Kasumi-1 (cell line): ENCODE measurements at regions not wholly inside any gene's neighbourhood (a gene's known extent, or its start where the extent isn't known, plus 50 kb on each side); places are given as distances from the start of the nearest gene placed in this dataset.
A peak's percentile ranks its signal among the peaks of the same experiment; 100 is the strongest.

Experiments
- DNase-seq, 2 experiments: peaks; one replicate each; lab custom pipeline; 2025; lab: John Stamatoyannopoulos, UW

GRCh38 chr1:222996310-222996975 lies 146.6 kb downstream of the TLR5 start:
- DNase-seq, result peak; percentile 68 to 79

GRCh38 chr1:223000632-223001031 lies 142.4 kb downstream of the TLR5 start:
- no peak for DNase-seq

DNA sequence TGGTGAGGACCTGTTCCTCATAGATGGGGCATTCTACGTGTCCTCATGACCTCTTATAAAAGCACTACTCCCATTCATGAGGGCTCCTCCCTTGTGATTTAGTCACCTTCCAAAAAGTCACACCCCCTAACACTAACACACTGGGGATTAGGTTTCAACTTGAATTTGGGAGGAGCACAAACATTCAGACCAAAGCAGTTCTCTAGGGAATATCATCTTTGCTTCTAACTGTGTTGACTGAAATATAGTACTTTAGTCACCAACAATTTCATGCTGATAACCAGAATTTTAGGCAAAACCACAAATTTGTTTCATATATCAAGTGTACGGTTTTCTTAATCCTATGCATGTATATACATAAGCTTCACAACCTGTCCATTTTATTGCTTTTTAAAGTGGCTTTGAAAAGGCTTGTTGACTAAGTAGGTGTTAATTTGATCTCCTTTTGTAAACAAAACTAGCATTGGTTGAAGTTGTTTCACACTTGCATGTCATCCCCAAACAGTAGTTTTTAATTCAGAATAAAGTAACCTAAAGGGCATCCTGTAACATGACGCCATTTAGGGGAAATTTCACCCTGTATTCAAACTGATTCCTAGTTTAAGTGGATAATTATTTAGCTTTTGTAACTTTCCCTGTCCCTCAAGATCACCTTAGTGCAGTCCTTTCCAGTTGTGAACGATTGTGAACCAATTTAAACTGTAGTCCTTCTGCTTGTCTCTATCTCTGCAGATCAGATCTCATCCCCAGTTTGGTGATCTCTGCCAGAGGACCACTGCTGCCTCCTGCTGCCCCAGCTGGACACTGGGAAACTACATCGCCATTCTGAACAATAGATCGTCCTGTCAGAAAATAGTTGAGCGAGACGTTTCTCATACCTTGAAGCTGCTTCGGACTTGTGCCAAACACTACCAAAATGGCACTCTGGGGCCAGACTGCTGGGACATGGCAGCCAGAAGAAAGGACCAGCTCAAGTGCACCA lies 141.1 kb downstream of the TLR5 start:
- DNase-seq, result no peak

GRCh38 chr1:223003549-223003948 lies 139.5 kb downstream of the TLR5 start:
- no peak for DNase-seq

DNA sequence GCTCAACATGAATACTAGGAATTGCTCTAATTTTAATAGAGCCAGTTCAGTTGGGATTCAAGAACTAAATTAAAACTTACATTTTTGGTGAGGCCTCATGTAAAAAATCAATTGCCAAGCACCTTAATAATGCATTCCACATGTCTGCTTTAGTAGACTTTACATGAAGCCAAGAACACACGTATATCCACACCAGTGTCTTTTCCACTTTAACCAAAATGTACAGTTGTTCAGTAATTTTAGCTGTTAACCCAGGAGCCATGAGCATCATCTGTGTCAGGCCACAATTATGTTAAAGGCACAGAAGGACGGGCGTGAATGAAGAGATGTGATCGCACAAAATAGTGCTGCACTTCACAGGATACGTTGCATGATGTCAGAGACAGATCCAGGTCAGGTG lies 136.7 kb downstream of the TLR5 start:
- no peak for DNase-seq

DNA sequence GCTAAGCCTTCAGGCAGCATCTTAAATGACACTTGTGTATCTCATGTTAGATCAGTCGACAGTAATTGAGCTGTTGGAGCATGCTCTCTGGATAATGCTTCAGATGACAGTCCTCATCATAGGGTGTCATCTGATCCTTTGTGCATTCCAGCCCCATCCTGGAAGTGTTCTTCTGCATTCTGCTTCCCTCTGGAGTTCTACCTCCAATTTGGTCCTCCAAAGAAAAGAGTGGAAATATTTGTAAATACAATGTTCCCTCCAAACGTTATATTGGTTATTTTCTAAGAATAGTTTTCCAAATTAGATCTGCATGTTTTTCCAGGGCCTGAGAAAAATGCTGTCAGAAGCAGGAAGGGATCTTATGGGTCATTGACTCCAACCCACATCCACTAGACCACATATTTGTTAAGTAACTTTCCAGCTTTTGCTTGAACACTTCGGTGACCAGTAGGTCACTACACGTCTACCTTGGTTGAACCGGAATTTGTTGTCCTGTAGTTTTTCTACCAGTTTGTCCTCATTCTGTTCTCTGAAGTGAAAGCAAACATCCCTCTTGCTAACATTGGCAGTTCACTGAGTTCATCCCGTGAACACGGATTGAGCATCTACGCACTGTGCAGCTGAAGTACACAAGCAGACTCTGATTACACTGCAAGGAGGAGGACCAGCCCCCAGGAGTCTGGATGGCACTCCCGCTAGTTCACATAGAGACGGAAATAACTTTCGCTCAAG lies 136.0 kb downstream of the TLR5 start:
- DNase-seq, result no peak

GRCh38 chr1:223007935-223008334 lies 135.1 kb downstream of the TLR5 start:
- no peak for DNase-seq

- no peak for DNase-seq
These were observed 134.2 kb downstream of the TLR5 start for GRCh38 chr1:223008808-223009207.

DNA sequence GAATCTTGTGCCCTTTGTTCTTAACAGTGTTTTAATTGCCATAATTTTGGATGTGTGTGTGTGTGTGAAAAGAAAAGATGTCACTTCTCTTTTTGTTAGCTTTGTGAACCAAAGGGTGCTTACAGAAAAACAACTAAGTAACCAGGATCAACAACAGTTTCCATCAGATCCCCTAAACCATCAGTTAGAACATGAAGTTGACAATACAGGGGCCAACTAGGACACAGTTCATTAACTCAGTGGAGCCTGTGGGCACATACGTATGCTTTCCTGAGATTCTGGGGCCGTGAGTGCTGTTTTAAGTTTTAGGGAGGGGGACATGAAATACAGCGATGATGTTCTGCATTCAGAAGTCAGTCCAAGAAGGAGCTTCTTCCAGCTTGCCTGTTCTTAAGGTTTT lies 133.6 kb downstream of the TLR5 start:
- no peak for DNase-seq

DNA sequence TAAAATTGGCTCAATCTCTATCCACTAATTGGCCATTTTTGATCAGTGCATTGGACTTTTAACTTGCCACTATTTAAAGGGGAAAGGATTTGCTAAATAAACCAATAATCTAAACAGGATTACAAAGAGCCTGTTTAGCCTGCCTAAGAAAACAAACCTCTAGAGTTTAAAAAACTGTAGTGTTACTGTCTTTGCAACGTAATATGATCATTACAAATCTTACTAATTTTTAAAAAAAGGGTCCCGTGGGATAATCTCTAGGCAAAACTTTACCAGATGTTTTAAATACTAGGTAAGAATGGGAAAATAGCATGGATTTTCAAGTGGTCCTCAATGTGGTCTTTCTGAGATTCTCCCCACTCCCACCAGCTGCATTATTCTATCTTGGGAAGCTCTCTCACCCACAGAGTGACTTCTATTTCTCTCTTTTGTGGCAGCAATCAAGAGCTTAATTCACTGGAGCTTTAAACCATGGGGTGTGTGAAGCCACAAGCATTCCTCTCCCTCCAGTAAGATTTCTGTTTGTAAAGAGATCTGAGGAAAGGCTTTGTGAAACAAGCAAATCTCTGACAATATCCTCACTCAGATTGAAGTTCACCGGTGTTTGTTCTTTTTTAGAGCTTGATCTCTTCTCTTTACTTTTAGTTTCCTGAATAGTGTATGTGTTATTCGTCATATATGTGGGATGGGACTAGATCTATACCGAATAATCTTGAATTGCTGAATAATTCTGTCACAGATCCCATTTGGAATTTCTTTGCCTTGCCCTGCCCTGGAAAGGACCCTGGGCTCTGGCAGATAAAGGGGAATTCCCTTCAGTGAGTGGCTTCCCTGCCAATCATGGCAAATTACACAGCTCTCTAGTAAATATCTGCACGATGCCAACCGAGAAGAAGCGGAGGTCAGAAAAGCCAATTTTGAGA lies 132.2 kb downstream of the TLR5 start:
- DNase-seq, result no peak

DNA sequence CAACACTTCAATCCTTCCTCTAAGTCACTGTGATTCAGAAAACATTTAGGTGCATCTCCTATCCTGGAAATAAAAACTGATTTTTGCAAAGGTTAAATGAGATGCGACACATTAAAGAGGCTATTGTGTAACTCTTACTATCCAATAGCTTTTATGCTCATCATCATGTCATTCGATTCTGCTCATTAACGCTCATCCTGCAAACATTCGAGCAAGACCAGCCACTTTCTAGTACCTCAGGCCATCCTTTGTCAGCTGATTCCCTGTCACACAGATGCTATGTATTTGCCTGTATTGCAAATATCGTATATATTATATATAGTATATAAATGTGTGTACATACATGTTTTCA lies 131.6 kb downstream of the TLR5 start:
- DNase-seq, result no peak

- DNase-seq, result no peak
These were observed 130.8 kb downstream of the TLR5 start for GRCh38 chr1:223012176-223012788.

- DNase-seq, result no peak
These were observed 130.1 kb downstream of the TLR5 start for GRCh38 chr1:223012938-223013337.

GRCh38 chr1:223014142-223014873 lies 128.7 kb downstream of the TLR5 start:
- no peak for DNase-seq

DNA sequence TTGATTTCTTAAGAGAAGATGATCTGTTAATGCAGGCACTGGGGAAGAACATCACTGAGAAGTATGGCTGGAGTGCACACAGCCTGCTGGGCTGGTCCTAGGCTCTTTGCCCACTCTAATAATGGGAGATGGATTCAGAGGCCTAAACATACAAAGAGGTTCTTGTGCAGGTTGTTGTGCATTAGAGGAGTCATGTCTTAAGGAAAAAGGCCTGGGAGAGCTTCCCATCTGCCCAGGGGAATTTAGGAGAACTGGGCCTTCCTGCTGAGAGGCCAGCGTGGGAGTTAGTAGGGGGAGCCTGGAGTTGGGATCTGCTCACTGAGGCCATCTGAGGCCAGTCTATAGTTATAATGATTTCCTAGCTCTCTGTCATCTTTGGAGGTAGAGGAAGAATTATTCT lies 126.7 kb downstream of the TLR5 start:
- no peak for DNase-seq

GRCh38 chr1:223016890-223017289 lies 126.2 kb downstream of the TLR5 start:
- no peak for DNase-seq

DNA sequence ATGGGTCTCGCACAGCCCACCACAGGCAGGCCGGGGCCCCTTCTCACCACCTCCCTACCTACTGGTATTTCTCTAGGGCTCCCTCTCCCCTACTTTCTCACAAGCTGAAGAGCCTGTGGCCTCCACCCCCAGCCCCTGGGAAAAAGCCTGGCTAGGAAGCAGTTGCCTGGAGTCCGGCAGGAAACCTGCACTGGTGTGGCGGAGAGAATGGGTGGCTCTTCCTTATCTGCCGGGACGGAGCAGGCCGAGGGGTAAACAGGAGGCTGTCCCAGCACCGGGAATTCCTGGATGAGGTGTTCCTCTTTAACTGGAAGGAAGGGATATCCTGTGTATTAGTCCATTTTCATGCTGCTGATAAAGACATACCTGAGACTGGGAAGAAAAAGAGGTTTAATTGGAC lies 125.8 kb downstream of the TLR5 start:
- DNase-seq, result no peak

- no peak for DNase-seq
These were observed 124.5 kb downstream of the TLR5 start for GRCh38 chr1:223018534-223018933.

- DNase-seq, result no peak
These were observed 123.8 kb downstream of the TLR5 start for GRCh38 chr1:223019256-223019655.

DNA sequence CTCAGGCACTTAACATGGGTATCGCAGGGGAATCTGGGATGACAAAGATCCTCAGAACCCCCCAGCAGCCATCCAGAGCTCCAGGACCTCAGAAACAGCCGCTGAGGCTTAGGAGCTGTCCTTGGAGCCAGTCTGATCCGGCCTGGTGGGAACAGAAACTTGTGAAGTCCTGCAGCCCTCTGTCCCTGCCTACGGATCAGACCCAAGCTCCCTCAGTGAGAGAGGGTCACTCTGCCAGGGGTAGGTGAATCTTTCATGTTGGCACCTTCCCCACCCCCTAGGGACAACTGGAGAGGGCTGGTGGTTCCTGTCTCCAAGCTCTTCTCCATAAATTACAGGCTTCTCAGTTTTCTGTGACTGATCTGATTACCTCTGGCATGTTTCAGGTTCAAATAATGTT lies 122.3 kb downstream of the TLR5 start:
- no peak for DNase-seq
